ENCODE measurements at regions not wholly inside any gene's neighbourhood (a gene's known extent, or its start where the extent isn't known, plus 50 kb on each side); places are given as distances from the start of the nearest gene placed in this dataset.

DNA sequence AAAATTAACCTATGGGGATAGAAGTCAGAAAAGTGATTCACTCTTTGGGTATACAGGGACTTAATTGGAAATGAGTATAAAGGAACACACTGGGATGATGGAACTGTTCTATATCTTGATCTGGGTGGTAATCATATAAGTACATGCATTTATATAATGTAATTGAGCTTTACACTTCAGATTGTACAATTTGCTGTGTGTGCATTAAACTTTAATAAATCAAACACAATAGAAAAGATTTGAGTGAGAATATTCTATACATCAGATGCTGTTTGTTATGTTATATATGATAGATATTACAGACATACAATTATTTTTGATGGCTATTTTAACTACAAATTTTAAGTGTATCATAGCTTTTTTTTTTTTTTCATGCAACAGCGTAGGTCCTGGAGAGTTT, 860.2 kb upstream of the ARPP21 start:
- TF ChIP-seq, protein P1, sequence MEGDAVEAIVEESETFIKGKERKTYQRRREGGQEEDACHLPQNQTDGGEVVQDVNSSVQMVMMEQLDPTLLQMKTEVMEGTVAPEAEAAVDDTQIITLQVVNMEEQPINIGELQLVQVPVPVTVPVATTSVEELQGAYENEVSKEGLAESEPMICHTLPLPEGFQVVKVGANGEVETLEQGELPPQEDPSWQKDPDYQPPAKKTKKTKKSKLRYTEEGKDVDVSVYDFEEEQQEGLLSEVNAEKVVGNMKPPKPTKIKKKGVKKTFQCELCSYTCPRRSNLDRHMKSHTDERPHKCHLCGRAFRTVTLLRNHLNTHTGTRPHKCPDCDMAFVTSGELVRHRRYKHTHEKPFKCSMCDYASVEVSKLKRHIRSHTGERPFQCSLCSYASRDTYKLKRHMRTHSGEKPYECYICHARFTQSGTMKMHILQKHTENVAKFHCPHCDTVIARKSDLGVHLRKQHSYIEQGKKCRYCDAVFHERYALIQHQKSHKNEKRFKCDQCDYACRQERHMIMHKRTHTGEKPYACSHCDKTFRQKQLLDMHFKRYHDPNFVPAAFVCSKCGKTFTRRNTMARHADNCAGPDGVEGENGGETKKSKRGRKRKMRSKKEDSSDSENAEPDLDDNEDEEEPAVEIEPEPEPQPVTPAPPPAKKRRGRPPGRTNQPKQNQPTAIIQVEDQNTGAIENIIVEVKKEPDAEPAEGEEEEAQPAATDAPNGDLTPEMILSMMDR (IDR thresholded peaks at IDR 0.05; ENCODE audit: insufficient read depth, low read length, poor library complexity, severe bottlenecking) = no peak
- H3K4me3 ChIP-seq (ENCODE audit: low read depth, low read length) = no peak overlapping the region
- no peaks in the 10 kb centered on the region for H3K36me3 ChIP-seq (ENCODE audit: control insufficient read depth, insufficient read depth, low read length)
- H3K27me3 ChIP-seq (ENCODE audit: control insufficient read depth, insufficient read depth, low read length) = no peaks in the 10 kb centered on the region
- DNase-seq (ENCODE audit: low read depth) = no peak

DNA sequence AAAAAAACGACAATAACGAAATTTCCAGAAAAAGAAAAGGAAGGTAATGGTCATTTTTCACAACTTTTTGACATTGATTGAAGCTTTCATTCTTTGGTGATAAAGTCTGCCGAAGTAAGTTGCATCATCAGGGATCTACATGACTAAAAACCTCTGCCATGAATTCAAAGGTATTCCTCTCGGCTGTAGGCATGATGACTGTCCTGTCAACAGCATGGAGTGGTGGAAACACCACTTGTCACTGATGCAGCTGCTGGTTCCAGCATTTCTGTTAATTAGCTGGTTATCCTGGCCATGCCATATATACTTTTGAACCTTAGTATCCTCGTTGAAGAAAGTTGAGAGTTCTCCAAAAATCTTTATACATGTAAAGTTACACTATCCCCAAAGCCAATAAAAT, 859.0 kb upstream of the ARPP21 start:
- TF ChIP-seq, protein P1 (IDR thresholded peaks at IDR 0.05; ENCODE audit: insufficient read depth, low read length, poor library complexity, severe bottlenecking) = no peak
- DNase-seq (ENCODE audit: low read depth) = no peak
- H3K4me3 ChIP-seq (ENCODE audit: low read depth, low read length) = no peak overlapping the region
- H3K36me3 ChIP-seq (ENCODE audit: control insufficient read depth, insufficient read depth, low read length) = no peaks in the 10 kb centered on the region
- no peaks in the 10 kb centered on the region for H3K27me3 ChIP-seq (ENCODE audit: control insufficient read depth, insufficient read depth, low read length)

- no peak for DNase-seq (ENCODE audit: low read depth)
- Histone ChIP-seq H3K36me3 (ENCODE audit: control insufficient read depth, insufficient read depth, low read length) (no peaks in the 10 kb centered on the region), H3K4me3 (ENCODE audit: low read depth, low read length) (no peak overlapping the region), H3K27me3 (ENCODE audit: control insufficient read depth, insufficient read depth, low read length) (no peaks in the 10 kb centered on the region)
- TF ChIP-seq, protein P1 (IDR thresholded peaks at IDR 0.05; ENCODE audit: insufficient read depth, low read length, poor library complexity, severe bottlenecking) = no peak
Measured at GRCh38 chr3:34780973-34781372, 858.4 kb upstream of the ARPP21 start.

GRCh38 chr3:34782871-34783270, 856.5 kb upstream of the ARPP21 start:
- Histone ChIP-seq H3K4me3 (ENCODE audit: low read depth, low read length) (no peak overlapping the region), H3K27me3 (ENCODE audit: control insufficient read depth, insufficient read depth, low read length) (no peaks in the 10 kb centered on the region), H3K36me3 (ENCODE audit: control insufficient read depth, insufficient read depth, low read length) (no peaks in the 10 kb centered on the region)
- DNase-seq (ENCODE audit: low read depth) = no peak
- TF ChIP-seq, protein P1 (IDR thresholded peaks at IDR 0.05; ENCODE audit: insufficient read depth, low read length, poor library complexity, severe bottlenecking) = no peak

DNA sequence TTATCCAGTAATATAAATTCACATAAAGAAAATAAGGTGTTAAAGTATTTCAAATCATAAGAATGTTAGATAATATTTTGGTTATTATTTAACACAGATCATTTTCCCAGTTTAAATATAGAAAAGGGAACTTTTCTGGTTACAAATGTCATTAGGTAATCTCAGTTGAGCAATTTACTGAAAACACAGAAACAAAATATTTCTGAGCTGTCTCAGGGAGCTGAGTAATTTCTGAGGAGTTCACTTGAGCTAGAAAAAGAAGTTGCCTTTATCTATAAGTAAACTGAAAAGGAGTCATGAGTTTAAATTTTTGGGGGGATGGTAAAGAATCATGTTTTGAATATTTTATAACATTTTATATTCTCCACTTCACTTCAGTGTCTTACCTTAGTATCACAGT, 855.4 kb upstream of the ARPP21 start:
- no peak for DNase-seq (ENCODE audit: low read depth)
- Histone ChIP-seq H3K4me3 (ENCODE audit: low read depth, low read length) (no peak overlapping the region), H3K27me3 (ENCODE audit: control insufficient read depth, insufficient read depth, low read length) (no peaks in the 10 kb centered on the region), H3K36me3 (ENCODE audit: control insufficient read depth, insufficient read depth, low read length) (no peaks in the 10 kb centered on the region)
- TF ChIP-seq, protein P1 (IDR thresholded peaks at IDR 0.05; ENCODE audit: insufficient read depth, low read length, poor library complexity, severe bottlenecking) = no peak

DNA sequence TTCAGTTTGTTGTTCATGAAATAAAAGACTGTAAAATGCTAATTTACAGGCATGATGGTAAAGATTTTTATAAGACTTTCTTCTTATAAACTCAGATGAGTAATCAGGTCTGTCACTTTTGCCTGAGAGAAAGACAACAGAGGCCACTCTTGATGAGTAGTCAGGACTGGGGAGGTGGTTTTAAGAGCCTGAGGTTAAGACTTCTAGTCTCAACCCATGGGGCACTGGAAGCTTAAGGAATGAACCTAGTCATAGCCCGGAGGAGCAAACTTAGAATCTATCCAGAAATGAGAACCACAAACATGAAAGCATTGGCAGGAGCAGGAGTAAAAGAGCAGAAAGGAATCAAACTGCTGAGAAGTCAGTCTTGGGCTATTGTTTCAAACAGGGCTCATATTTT, 846.3 kb upstream of the ARPP21 start:
- Histone ChIP-seq H3K27me3 (ENCODE audit: control insufficient read depth, insufficient read depth, low read length) (no peaks in the 10 kb centered on the region), H3K4me3 (ENCODE audit: low read depth, low read length) (no peak overlapping the region), H3K36me3 (ENCODE audit: control insufficient read depth, insufficient read depth, low read length) (no peaks in the 10 kb centered on the region)
- TF ChIP-seq, protein P1 (IDR thresholded peaks at IDR 0.05; ENCODE audit: insufficient read depth, low read length, poor library complexity, severe bottlenecking) = no peak
- DNase-seq (ENCODE audit: low read depth) = no peak
